Mesodermal cell (in vitro differentiated cells): ENCODE measurements at regions not wholly inside any gene's neighbourhood (a gene's known extent, or its start where the extent isn't known, plus 50 kb on each side); places are given as distances from the start of the nearest gene placed in this dataset.

ENCODE experiments used
- H3K27ac ChIP-seq: 2 replicates; pipeline ENCODE4 v1.7.0; 2013; ENCODE audit warnings: mild to moderate bottlenecking, low read depth, low read length, moderate library complexity; ENCODE audit not compliant: severe bottlenecking
- H3K36me3 ChIP-seq: 2 replicates; pipeline ENCODE4 v1.7.1; 2013; ENCODE audit warnings: mild to moderate bottlenecking, low read length, moderate library complexity; ENCODE audit not compliant: control insufficient read depth, insufficient read depth
- H3K4me1 ChIP-seq: one replicate; pipeline ENCODE4 v1.7.1; 2013; ENCODE audit warnings: mild to moderate bottlenecking, low read length; ENCODE audit not compliant: insufficient read depth, control insufficient read depth, poor library complexity, severe bottlenecking
- H3K4me3 ChIP-seq: 2 replicates; pipeline ENCODE4 v1.7.0; 2013; ENCODE audit warnings: low read length, control low read depth, mild to moderate bottlenecking; ENCODE audit not compliant: insufficient read depth, poor library complexity, severe bottlenecking; ENCODE audit errors: extremely low read depth
- H3K9me3 ChIP-seq: 2 replicates; pipeline ENCODE4 v1.7.1; 2013; ENCODE audit warnings: mild to moderate bottlenecking, low read length, moderate library complexity; ENCODE audit not compliant: control insufficient read depth
- WGBS, 2 experiments: methylation state at CpG; one replicate each; pipeline ENCODE4 v1.1.5; 2013; ENCODE audit warnings: missing lambda C conversion rate in 2 of 2; ENCODE audit not compliant: insufficient coverage in 2 of 2; 5-methylcytosine and 5-hydroxymethylcytosine counted together

DNA sequence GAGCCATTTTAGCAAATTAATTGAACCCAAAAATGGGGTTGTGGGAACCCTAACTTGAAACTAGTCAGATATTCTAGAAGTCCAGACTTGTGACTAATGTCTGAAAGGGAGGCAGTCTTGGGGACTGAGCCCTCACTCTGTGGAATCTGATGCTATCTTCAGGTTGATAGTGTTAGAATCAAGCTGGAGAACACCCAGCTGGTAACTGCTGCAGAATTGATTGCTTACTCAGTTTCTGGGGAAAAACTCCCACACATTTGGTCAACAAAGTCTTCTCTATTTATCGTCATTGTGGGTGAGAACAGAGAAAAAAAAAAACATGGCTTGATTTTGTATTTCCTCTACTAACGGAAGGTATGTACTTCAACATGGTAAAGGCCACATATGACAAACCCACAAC lies 1925.8 kb upstream of the CELF4 start:
- H3K4me1 ChIP-seq: no peaks in the 10 kb centered on the region
- no peak overlapping the region for H3K27ac ChIP-seq
- H3K9me3 ChIP-seq: no peaks in the 10 kb centered on the region
- H3K4me3 ChIP-seq: no peak overlapping the region
- H3K36me3 ChIP-seq: no peaks in the 10 kb centered on the region
- WGBS, 2 experiments: no CpG with 5 or more reads among the region's 2 CpGs

- Histone ChIP-seq H3K36me3 (no peaks in the 10 kb centered on the region), H3K27ac (no peak overlapping the region), H3K4me1 (no peaks in the 10 kb centered on the region), H3K4me3 (no peak overlapping the region), H3K9me3 (no peaks in the 10 kb centered on the region)
- 100% methylated on average over 1 of the region's 1 CpG for whole genome bisulfite sequencing, 2 experiments
Observed at GRCh38 chr18:39489431-39489830, 1923.8 kb upstream of the CELF4 start.

- Histone ChIP-seq H3K27ac (no peak overlapping the region), H3K36me3 (no peaks in the 10 kb centered on the region), H3K4me1 (no peaks in the 10 kb centered on the region), H3K9me3 (no peaks in the 10 kb centered on the region), H3K4me3 (no peak overlapping the region)
- 62 to 88% methylated on average over 2 to 3 of the region's 3 CpGs for WGBS, 2 experiments
Observed at GRCh38 chr18:39487932-39488331, 1922.3 kb upstream of the CELF4 start.

- H3K9me3 ChIP-seq: no peaks in the 10 kb centered on the region
- WGBS, 2 experiments: 100% methylated on average over 1 of the region's 3 CpGs; no CpG with 5 or more reads in 1 of the 2 experiments
Observed at GRCh38 chr18:39486268-39486667, 1920.7 kb upstream of the CELF4 start.

DNA sequence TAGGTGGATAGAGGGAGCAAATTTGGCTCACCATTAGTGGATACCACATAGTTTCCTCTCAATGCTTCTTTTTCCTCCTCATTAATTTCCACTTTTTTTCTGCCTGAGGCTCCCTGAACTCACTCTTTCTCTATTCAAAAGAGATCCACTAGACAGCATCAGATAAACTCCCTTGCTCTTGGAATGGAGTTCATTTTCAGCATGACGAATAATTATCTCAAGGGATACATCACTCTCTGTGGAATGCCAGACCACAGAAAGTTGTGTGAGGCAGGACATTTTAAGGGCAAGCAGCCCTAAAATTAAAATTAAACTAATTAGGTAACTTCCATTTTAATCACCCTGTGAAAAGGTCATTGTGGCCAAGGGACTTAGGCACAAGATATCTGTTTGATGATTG lies 1920.1 kb upstream of the CELF4 start:
- no peaks in the 10 kb centered on the region for H3K36me3 ChIP-seq
- H3K4me3 ChIP-seq: no peak overlapping the region
- H3K9me3 ChIP-seq: no peaks in the 10 kb centered on the region
- no peak overlapping the region for H3K27ac ChIP-seq
- WGBS, 2 experiments: no CpG with 5 or more reads among the region's 1 CpG
- no peaks in the 10 kb centered on the region for H3K4me1 ChIP-seq

More at GRCh38 chr18:39486268-39486667, 1920.7 kb upstream of the CELF4 start:
- Histone ChIP-seq H3K27ac (no peak overlapping the region), H3K4me3 (no peak overlapping the region), H3K4me1 (no peaks in the 10 kb centered on the region), H3K36me3 (no peaks in the 10 kb centered on the region)

- Histone ChIP-seq H3K4me1 (no peaks in the 10 kb centered on the region), H3K36me3 (no peaks in the 10 kb centered on the region), H3K27ac (no peak overlapping the region), H3K4me3 (no peak overlapping the region), H3K9me3 (no peaks in the 10 kb centered on the region)
- WGBS, 2 experiments: 100% methylated on average over 1 of the region's 4 CpGs; no CpG with 5 or more reads in 1 of the 2 experiments
Observed at GRCh38 chr18:39481281-39481680, 1915.7 kb upstream of the CELF4 start.

GRCh38 chr18:39480494-39481195 lies 1915.0 kb upstream of the CELF4 start:
- 94 to 95% methylated on average over 3 of the region's 4 CpGs for WGBS, 2 experiments
- Histone ChIP-seq H3K9me3 (no peaks in the 10 kb centered on the region), H3K4me1 (no peaks in the 10 kb centered on the region), H3K4me3 (no peak overlapping the region), H3K27ac (no peak overlapping the region), H3K36me3 (no peaks in the 10 kb centered on the region)

DNA sequence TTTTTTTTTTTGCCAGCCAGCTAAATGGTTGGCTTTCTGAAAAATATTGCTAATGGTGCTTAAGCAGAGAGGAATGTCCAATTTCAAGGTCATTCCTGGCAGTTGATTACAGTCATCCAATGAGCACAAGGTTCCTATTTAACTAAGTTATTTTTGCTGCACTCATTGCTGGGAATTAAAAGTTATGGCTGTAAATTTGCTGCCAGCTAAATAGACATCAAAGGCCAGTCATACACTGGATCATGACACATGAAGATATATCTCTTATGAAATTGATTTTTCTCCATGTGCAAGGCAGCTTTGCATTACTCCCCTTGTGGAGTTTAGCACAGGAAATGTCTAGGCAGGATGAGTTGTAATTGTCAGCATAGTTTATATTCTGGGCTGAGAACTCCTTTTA lies 1898.4 kb upstream of the CELF4 start:
- Histone ChIP-seq H3K9me3 (no peaks in the 10 kb centered on the region), H3K36me3 (no peaks in the 10 kb centered on the region), H3K27ac (no peak overlapping the region), H3K4me3 (no peak overlapping the region), H3K4me1 (no peaks in the 10 kb centered on the region)

DNA sequence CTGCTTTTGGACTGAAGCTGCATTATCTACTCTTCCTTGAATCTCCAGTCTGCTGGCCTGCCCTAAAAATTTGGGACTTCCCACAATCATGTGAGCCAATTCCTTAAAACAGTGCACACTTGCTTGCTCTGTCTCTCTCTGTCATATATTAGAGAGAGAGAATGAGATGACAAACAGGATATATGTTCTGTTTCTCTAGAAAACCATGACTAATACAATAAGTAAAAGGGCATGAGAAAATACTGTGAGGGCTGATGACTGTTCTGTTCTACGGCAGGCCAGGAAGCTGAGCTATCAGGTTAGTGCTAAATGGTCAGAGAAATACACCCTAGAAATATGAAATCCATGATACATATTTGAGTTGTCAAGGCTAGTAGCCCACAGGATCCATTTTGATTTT lies 1896.8 kb upstream of the CELF4 start:
- H3K36me3 ChIP-seq: no peaks in the 10 kb centered on the region
- no peak overlapping the region for H3K27ac ChIP-seq
- WGBS, 2 experiments: no CpG with 5 or more reads among the region's 1 CpG
- no peaks in the 10 kb centered on the region for H3K4me1 ChIP-seq
- no peaks in the 10 kb centered on the region for H3K9me3 ChIP-seq
- H3K4me3 ChIP-seq: no peak overlapping the region

GRCh38 chr18:39460136-39460535 lies 1894.5 kb upstream of the CELF4 start:
- H3K4me3 ChIP-seq: no peak overlapping the region
- no peaks in the 10 kb centered on the region for H3K36me3 ChIP-seq
- no peaks in the 10 kb centered on the region for H3K4me1 ChIP-seq
- H3K9me3 ChIP-seq: no peaks in the 10 kb centered on the region
- no peak overlapping the region for H3K27ac ChIP-seq

DNA sequence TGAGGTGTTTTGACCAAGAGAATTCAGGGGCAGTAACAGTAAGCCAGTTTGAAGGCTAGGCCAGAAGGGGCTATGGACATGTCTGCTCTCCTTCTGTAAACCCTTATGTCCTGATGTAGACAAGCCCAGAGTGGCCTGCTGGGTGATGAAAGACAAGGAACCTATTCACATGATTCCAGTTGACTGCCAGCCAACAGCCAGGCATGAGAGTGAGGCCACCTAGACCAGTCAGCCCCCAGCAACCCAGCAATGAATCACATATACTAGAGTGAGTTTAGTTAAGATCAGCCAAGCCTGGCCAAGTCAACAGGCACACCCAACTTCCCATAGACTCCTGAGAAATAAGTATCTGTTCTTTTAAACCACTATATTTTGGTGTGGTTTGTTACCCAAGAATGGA lies 1889.7 kb upstream of the CELF4 start:
- H3K4me1 ChIP-seq: no peaks in the 10 kb centered on the region
- H3K36me3 ChIP-seq: no peaks in the 10 kb centered on the region
- no peak overlapping the region for H3K27ac ChIP-seq
- H3K4me3 ChIP-seq: no peak overlapping the region
- no peaks in the 10 kb centered on the region for H3K9me3 ChIP-seq
